ENCODE measurements at regions not wholly inside any gene's neighbourhood (a gene's known extent, or its start where the extent isn't known, plus 50 kb on each side); places are given as distances from the start of the nearest gene placed in this dataset.
A peak's percentile ranks its signal among the peaks of the same experiment; 100 is the strongest.

- H3K27me3 ChIP-seq (ENCODE audit: insufficient read depth, low read length), result no peaks in the 10 kb centered on the region
Observed at GRCh38 chrX:20593836-20594235, 327.1 kb upstream of the RPS6KA3 start.

GRCh38 chrX:20593402-20593801 is 326.7 kb upstream of the RPS6KA3 start:
- Histone ChIP-seq H3K36me3 (ENCODE audit: insufficient read depth, low read length) (no peaks in the 10 kb centered on the region), H3K4me3 (ENCODE audit: insufficient read depth, low read depth, low read length) (no peak overlapping the region), H4K20me1 (ENCODE audit: insufficient read depth, low read length) (no peaks in the 10 kb centered on the region), H3K27me3 (ENCODE audit: insufficient read depth, low read length) (no peaks in the 10 kb centered on the region), H3K4me1 (ENCODE audit: insufficient read depth, low read length) (no peaks in the 10 kb centered on the region), H2AFZ (ENCODE audit: low read depth, low read length) (no peak overlapping the region), H3K4me2 (ENCODE audit: low read length) (no peak overlapping the region), H3K9ac (ENCODE audit: low read length) (no peak overlapping the region), H3K79me2 (ENCODE audit: insufficient read depth, low read length) (no peaks in the 10 kb centered on the region), H3K27ac (ENCODE audit: low read depth, low read length) (no peak overlapping the region), H3K9me3 (ENCODE audit: insufficient read depth, low read depth, low read length) (no peaks in the 10 kb centered on the region)
- Mint-ChIP-seq H3K27ac (ENCODE audit: unreplicated experiment) (no peak overlapping the region), H3K4me3 (ENCODE audit: unreplicated experiment) (no peak overlapping the region), H3K27me3 (ENCODE audit: low read depth, unreplicated experiment) (no peaks in the 10 kb centered on the region), H3K9me3 (ENCODE audit: unreplicated experiment) (peaks cover 6% of the 10 kb centered on the region), H3K36me3 (ENCODE audit: low read depth, unreplicated experiment) (no peaks in the 10 kb centered on the region), H3K4me1 (ENCODE audit: low read depth, unreplicated experiment) (peaks cover 20% of the 10 kb centered on the region)
- TF ChIP-seq CTCF (IDR thresholded peaks at IDR 0.05; ENCODE audit: insufficient read depth, low read depth, low read length), result no peak
- no peak for TF ChIP-seq EZH2 (IDR thresholded peaks at IDR 0.05; ENCODE audit: insufficient read depth, low read length)
- FAIRE-seq (no peak), DNase-seq (ENCODE audit: low read depth) (no peak)

More at GRCh38 chrX:20593836-20594235, 327.1 kb upstream of the RPS6KA3 start:
- no peak overlapping the region for H3K27ac Mint-ChIP-seq (ENCODE audit: unreplicated experiment)
- FAIRE-seq, result peak; percentile 50
- Histone ChIP-seq H3K36me3 (ENCODE audit: insufficient read depth, low read length) (no peaks in the 10 kb centered on the region), H3K4me3 (ENCODE audit: insufficient read depth, low read depth, low read length) (no peak overlapping the region), H3K9me3 (ENCODE audit: insufficient read depth, low read depth, low read length) (no peaks in the 10 kb centered on the region), H4K20me1 (ENCODE audit: insufficient read depth, low read length) (no peaks in the 10 kb centered on the region), H2AFZ (ENCODE audit: low read depth, low read length) (no peak overlapping the region), H3K9ac (ENCODE audit: low read length) (no peak overlapping the region), H3K79me2 (ENCODE audit: insufficient read depth, low read length) (no peaks in the 10 kb centered on the region), H3K4me2 (ENCODE audit: low read length) (no peak overlapping the region), H3K27ac (ENCODE audit: low read depth, low read length) (no peak overlapping the region), H3K4me1 (ENCODE audit: insufficient read depth, low read length) (no peaks in the 10 kb centered on the region)
- H3K4me1 Mint-ChIP-seq (ENCODE audit: low read depth, unreplicated experiment), result peaks cover 20% of the 10 kb centered on the region
- TF ChIP-seq CTCF (IDR thresholded peaks at IDR 0.05; ENCODE audit: insufficient read depth, low read depth, low read length) (no peak), EZH2 (IDR thresholded peaks at IDR 0.05; ENCODE audit: insufficient read depth, low read length) (no peak)
- H3K4me3 Mint-ChIP-seq (ENCODE audit: unreplicated experiment), result no peak overlapping the region
- H3K9me3 Mint-ChIP-seq (ENCODE audit: unreplicated experiment), result peaks cover 6% of the 10 kb centered on the region
- H3K27me3 Mint-ChIP-seq (ENCODE audit: low read depth, unreplicated experiment), result no peaks in the 10 kb centered on the region
- DNase-seq (ENCODE audit: low read depth), result no peak
- no peaks in the 10 kb centered on the region for H3K36me3 Mint-ChIP-seq (ENCODE audit: low read depth, unreplicated experiment)

GRCh38 chrX:20591246-20591645 is 324.5 kb upstream of the RPS6KA3 start:
- Histone ChIP-seq H3K27ac (ENCODE audit: low read depth, low read length) (no peak overlapping the region), H3K27me3 (ENCODE audit: insufficient read depth, low read length) (no peaks in the 10 kb centered on the region), H3K79me2 (ENCODE audit: insufficient read depth, low read length) (no peaks in the 10 kb centered on the region), H3K9ac (ENCODE audit: low read length) (no peak overlapping the region), H3K4me3 (ENCODE audit: insufficient read depth, low read depth, low read length) (no peak overlapping the region), H4K20me1 (ENCODE audit: insufficient read depth, low read length) (no peaks in the 10 kb centered on the region), H3K36me3 (ENCODE audit: insufficient read depth, low read length) (no peaks in the 10 kb centered on the region), H3K4me1 (ENCODE audit: insufficient read depth, low read length) (no peaks in the 10 kb centered on the region), H3K4me2 (ENCODE audit: low read length) (no peak overlapping the region), H2AFZ (ENCODE audit: low read depth, low read length) (no peak overlapping the region), H3K9me3 (ENCODE audit: insufficient read depth, low read depth, low read length) (no peaks in the 10 kb centered on the region)
- DNase-seq (ENCODE audit: low read depth) (no peak), FAIRE-seq (no peak)
- no peak for TF ChIP-seq CTCF (IDR thresholded peaks at IDR 0.05; ENCODE audit: insufficient read depth, low read depth, low read length)
- no peak for TF ChIP-seq EZH2 (IDR thresholded peaks at IDR 0.05; ENCODE audit: insufficient read depth, low read length)
- Mint-ChIP-seq H3K4me3 (ENCODE audit: unreplicated experiment) (no peak overlapping the region), H3K27ac (ENCODE audit: unreplicated experiment) (no peak overlapping the region), H3K27me3 (ENCODE audit: low read depth, unreplicated experiment) (no peaks in the 10 kb centered on the region), H3K9me3 (ENCODE audit: unreplicated experiment) (peaks cover 8% of the 10 kb centered on the region), H3K4me1 (ENCODE audit: low read depth, unreplicated experiment) (peaks cover 13% of the 10 kb centered on the region), H3K36me3 (ENCODE audit: low read depth, unreplicated experiment) (no peaks in the 10 kb centered on the region)

Measured in astrocyte (in vitro differentiated cells and primary cell).